ENCODE measurements at regions not wholly inside any gene's neighbourhood (a gene's known extent, or its start where the extent isn't known, plus 50 kb on each side); places are given as distances from the start of the nearest gene placed in this dataset.

DNA sequence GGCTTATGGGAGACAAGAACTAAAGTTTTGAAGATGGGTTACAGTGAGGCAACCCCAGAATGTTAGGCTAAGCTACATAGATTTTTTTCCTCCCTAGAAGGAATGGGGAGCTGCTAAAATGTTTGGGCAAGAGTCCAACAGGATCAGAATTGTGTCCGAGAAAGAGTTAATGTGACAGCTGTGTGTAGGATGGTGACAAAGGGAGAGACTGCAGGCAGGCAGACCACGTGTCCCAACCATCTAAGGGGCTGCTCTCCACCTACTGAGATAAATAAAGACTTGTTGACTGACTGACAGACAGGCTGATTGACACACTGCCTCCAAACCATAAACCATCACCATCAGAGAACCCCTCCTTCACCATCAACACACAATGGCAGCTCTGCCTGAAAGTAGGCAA is 133.7 kb upstream of the CTTNBP2NL start:
- DNase-seq (ENCODE audit: extremely low read depth, low read depth, low spot score): no peak

DNA sequence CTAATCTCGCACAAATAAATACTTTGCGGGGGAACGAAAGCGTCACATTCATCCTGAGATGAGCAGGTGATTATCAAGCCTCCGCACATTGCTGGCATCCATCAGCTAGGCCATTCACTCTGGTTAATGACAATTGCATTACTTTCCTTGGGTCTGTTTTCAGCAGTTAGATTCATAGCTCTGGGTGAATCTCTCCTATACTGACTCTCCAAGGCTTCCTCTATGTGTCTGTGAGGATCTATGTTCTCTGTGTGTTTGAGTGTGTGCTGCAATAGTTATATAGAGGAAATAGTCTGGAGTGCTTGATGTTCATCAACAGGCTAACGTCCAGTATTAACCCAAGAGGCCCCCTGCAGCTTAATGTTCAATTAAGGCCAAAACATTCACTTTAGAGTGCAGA is 133.0 kb upstream of the CTTNBP2NL start:
- DNase-seq (ENCODE audit: extremely low read depth, low read depth, low spot score): no peak

DNA sequence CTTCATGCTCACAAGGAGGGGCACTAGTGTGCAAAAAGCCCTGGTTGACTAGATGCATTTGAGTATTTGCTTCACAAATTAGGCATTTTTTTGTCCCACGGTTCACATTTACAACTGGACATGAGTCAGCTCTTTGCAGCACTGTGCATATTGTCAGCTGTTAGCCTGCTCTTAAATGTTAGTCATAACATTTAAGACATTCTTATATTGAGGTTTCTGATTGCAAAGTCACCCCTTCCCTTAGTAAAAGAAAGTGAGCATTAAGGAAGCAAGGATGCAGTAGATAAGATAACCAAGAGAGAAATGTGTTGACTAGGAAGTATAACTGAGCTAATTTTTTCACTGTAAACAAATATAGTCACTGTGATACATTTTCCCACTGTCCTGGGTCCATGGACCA is 132.6 kb upstream of the CTTNBP2NL start:
- DNase-seq (ENCODE audit: extremely low read depth, low read depth, low spot score): no peak

DNA sequence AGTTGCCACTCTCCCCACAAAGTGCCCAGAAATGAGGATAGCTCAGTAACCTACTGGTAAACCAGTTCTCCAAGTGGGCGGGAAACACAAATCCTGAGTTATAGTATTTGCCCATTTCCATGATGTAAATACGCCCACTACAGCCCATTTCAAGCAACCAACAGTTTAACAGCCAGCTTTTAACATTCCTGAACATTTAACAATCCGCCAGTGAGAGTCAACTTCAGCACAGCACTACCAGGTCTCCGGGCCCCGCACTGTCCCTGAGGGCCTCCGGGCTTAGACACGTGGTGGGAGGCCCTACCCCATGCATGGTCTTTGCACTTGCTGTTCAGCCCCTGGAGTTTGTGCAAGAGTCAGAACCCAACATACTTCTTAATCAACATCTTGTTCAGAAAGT is 132.0 kb upstream of the CTTNBP2NL start:
- DNase-seq (ENCODE audit: extremely low read depth, low read depth, low spot score): no peak

DNA sequence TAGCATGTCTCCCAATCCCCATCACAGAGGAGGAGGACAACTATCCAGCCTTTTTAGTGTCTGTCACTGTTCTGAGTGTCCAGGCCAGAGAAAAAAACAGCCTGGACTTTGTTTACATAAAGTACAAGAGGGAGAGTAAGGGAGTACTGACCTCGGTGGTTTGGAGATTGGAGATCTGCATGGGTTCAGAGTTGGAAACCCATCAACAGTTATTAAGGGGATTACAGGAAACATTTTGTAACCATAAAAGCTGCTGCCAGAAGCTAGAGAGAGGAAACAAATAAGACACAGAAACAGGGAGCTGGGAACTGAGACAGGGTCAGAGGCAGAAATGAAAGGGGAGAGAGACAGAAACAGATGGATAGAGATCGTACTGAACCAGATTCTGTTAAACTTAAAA is 131.5 kb upstream of the CTTNBP2NL start:
- no peak for DNase-seq (ENCODE audit: extremely low read depth, low read depth, low spot score)

DNA sequence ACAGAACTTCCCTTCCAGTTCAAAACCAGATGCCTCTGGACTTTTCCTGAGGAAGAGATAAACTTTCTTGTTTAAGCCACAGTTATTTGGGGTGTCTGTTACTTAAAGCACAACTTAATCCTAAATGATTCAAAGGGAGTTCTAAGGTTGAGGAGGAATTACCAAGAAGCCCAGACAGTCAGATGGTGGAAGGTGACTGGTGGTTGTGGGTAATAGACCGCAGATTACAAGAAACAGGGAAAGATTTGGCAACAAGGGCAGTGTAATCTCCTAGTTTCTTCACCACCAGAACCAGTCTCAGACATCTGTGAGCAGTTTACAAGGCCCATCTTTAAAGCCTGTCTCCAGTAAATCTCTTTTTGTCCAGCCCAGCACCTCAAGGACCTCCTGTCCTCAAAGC is 130.1 kb upstream of the CTTNBP2NL start:
- DNase-seq (ENCODE audit: extremely low read depth, low read depth, low spot score): no peak

- DNase-seq (ENCODE audit: extremely low read depth, low read depth, low spot score): no peak
Measured at GRCh38 chr1:112267206-112267605, 128.8 kb upstream of the CTTNBP2NL start.

DNA sequence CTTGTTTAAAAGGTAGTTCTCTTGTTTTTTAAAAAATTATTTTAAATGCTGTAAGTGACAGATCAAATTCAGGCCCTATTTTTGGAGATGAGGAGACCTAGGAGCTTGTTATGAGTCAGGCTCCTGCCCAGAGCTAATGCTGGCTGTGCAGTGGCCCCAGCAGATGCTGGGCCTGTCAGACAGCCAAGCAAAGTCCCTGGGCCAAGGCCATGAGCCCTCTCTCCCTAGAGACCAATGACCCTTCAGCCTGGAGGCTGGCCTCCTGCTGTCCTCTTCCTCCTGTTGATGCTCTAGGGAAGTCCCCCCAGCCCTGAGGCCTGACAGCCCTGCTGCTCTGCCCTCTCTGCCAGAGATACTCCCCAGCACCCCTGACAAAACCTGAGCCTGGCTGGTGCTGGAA is 128.1 kb upstream of the CTTNBP2NL start:
- DNase-seq (ENCODE audit: extremely low read depth, low read depth, low spot score): no peak

GRCh38 chr1:112268408-112268807 is 127.6 kb upstream of the CTTNBP2NL start:
- DNase-seq (ENCODE audit: extremely low read depth, low read depth, low spot score): no peak

- no peak for DNase-seq (ENCODE audit: extremely low read depth, low read depth, low spot score)
Measured at GRCh38 chr1:112271270-112271669, 124.7 kb upstream of the CTTNBP2NL start.

GRCh38 chr1:112272101-112272772 is 123.8 kb upstream of the CTTNBP2NL start:
- DNase-seq (ENCODE audit: extremely low read depth, low read depth, low spot score): no peak

DNA sequence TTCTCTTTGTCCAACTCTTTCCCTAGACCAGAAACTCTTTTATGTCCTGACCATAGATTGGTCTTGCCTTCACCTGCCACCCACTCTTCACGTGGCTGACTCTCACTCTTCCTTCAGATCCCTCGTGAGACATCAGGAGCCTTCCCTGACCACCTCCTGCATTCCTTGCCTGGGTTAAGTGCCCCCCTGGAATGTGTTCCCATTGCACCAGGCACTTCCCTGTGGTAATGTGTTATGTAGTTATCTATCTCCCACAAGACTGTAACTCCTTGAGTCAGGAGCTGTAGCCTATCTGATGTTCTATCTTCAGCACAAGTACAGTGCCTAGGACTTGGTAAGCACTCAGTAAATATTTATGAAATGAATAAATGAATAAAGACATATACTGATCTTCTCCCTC is 111.2 kb upstream of the CTTNBP2NL start:
- no peak for DNase-seq (ENCODE audit: extremely low read depth, low read depth, low spot score)

- no peak for DNase-seq (ENCODE audit: extremely low read depth, low read depth, low spot score)
Measured at GRCh38 chr1:112285316-112285715, 110.7 kb upstream of the CTTNBP2NL start.

- no peak for DNase-seq (ENCODE audit: extremely low read depth, low read depth, low spot score)
Measured at GRCh38 chr1:112285746-112286145, 110.3 kb upstream of the CTTNBP2NL start.

GRCh38 chr1:112296908-112297307 is 99.1 kb upstream of the CTTNBP2NL start:
- DNase-seq (ENCODE audit: extremely low read depth, low read depth, low spot score): no peak

- no peak for DNase-seq (ENCODE audit: extremely low read depth, low read depth, low spot score)
Measured at GRCh38 chr1:112297536-112297935, 98.5 kb upstream of the CTTNBP2NL start.

- peak; percentile 16 for DNase-seq (ENCODE audit: extremely low read depth, low read depth, low spot score)
Measured at GRCh38 chr1:112298558-112298957, 97.5 kb upstream of the CTTNBP2NL start.

- DNase-seq (ENCODE audit: extremely low read depth, low read depth, low spot score): no peak
Measured at GRCh38 chr1:112304126-112304525, 91.9 kb upstream of the CTTNBP2NL start.

- no peak for DNase-seq (ENCODE audit: extremely low read depth, low read depth, low spot score)
Measured at GRCh38 chr1:112304612-112305011, 91.4 kb upstream of the CTTNBP2NL start.

DNA sequence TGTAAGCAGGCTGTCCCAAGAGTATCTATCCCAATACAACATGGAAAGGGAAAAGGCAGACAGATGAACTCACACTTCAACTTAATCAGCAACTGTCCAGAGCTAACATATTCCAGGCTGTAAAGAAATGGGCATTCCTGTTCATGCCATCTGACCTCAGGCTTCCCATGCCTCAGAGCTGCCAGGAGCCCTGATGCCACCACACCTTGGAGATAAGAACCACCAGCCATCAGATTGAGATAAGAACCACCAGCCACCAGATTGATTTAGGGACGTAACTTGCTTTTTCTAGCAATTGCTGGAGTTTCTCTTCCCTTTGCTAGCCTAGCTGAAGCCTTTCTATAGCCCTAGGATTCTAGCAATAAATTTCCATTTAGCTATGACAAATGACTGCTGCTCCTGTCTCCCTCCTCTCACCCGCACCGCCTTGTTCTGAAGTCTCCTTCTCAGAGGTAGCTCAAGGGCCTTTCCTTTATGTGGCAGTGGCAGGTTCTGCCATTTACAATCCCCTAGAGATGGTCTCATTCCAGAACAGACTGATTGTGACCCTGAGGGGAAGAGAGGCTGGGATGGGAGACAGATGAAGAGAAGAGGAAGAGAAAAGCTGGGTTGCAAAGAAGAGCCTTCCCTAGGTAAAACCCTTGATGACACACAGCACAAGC is 88.0 kb upstream of the CTTNBP2NL start:
- DNase-seq (ENCODE audit: extremely low read depth, low read depth, low spot score): no peak

- DNase-seq (ENCODE audit: extremely low read depth, low read depth, low spot score): no peak
Measured at GRCh38 chr1:112308716-112309115, 87.3 kb upstream of the CTTNBP2NL start.

DNA sequence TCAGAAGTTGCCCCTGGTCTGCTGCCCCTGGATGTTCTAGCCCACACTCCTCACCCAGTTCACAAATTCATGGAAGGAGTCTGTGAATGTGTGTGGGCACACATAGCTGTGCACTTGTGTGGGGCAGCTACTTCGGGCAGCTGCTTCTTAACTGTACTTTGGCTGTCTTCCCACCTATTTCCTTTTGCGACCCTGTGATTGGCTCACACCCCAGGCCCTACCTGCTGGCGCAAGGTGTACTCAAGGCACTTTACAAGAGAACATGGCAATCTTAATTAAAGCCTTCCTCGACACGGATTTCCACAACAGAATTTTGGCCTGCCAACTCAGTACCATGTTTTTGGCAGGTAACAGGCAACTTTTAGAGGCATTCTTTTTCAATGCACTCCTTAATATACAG is 86.5 kb upstream of the CTTNBP2NL start:
- DNase-seq (ENCODE audit: extremely low read depth, low read depth, low spot score): no peak

DNA sequence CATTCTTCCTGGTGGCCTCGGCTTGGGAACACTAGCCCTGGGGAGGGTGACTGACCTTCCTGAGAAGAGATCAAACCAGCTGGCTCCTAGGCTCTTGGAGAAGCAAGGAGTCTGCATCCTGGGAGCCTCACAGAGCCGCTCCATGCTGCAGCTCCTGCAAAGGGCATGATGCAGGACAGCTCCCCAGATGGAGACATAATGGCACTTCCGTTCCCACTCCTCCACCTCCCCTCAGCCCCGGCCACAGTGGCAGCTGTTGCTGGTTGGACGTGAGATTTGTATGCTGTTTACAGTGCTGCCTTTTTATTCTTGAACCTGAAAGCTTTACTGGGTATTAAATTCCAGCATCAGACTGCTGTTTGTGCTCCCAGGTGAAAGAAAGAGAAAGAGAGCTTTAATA is 83.7 kb upstream of the CTTNBP2NL start:
- no peak for DNase-seq (ENCODE audit: extremely low read depth, low read depth, low spot score)
